ENCODE measurements at regions not wholly inside any gene's neighbourhood (a gene's known extent, or its start where the extent isn't known, plus 50 kb on each side); places are given as distances from the start of the nearest gene placed in this dataset.

GRCh38 chr1:230558324-230558723, 84.0 kb upstream of the COG2 start:
- DNase-seq (ENCODE audit: low read depth) (no peak), FAIRE-seq (no peak)
- Histone ChIP-seq H3K4me2 (ENCODE audit: low read length) (no peak overlapping the region), H4K20me1 (ENCODE audit: insufficient read depth, low read length) (no peaks in the 10 kb centered on the region), H3K9ac (ENCODE audit: low read length) (no peak overlapping the region), H3K4me3 (ENCODE audit: insufficient read depth, low read depth, low read length) (no peak overlapping the region), H3K36me3 (ENCODE audit: insufficient read depth, low read length) (no peaks in the 10 kb centered on the region), H2AFZ (ENCODE audit: low read depth, low read length) (no peak overlapping the region), H3K79me2 (ENCODE audit: insufficient read depth, low read length) (no peaks in the 10 kb centered on the region), H3K9me3 (ENCODE audit: insufficient read depth, low read depth, low read length) (no peaks in the 10 kb centered on the region), H3K4me1 (ENCODE audit: insufficient read depth, low read length) (no peaks in the 10 kb centered on the region), H3K27ac (ENCODE audit: low read depth, low read length) (no peak overlapping the region), H3K27me3 (ENCODE audit: insufficient read depth, low read length) (peaks cover 15% of the 10 kb centered on the region)
- TF ChIP-seq EZH2 (IDR thresholded peaks at IDR 0.05; ENCODE audit: insufficient read depth, low read length) (no peak), CTCF (IDR thresholded peaks at IDR 0.05; ENCODE audit: insufficient read depth, low read depth, low read length) (no peak)
- Mint-ChIP-seq H3K27me3 (ENCODE audit: low read depth, unreplicated experiment) (peaks cover 17% of the 10 kb centered on the region), H3K36me3 (ENCODE audit: low read depth, unreplicated experiment) (no peaks in the 10 kb centered on the region), H3K9me3 (ENCODE audit: unreplicated experiment) (no peaks in the 10 kb centered on the region), H3K4me3 (ENCODE audit: unreplicated experiment) (no peak overlapping the region), H3K4me1 (ENCODE audit: low read depth, unreplicated experiment) (peaks cover 7% of the 10 kb centered on the region), H3K27ac (ENCODE audit: unreplicated experiment) (no peak overlapping the region)

GRCh38 chr1:230556453-230556852, 85.8 kb upstream of the COG2 start:
- H3K4me1 Mint-ChIP-seq (ENCODE audit: low read depth, unreplicated experiment), result peaks cover 7% of the 10 kb centered on the region
- H3K27me3 ChIP-seq (ENCODE audit: insufficient read depth, low read length), result peaks cover 15% of the 10 kb centered on the region
- H4K20me1 ChIP-seq (ENCODE audit: insufficient read depth, low read length), result no peaks in the 10 kb centered on the region
- FAIRE-seq (no peak), DNase-seq (ENCODE audit: low read depth) (no peak)
- no peaks in the 10 kb centered on the region for H3K79me2 ChIP-seq (ENCODE audit: insufficient read depth, low read length)
- no peak for TF ChIP-seq EZH2 (IDR thresholded peaks at IDR 0.05; ENCODE audit: insufficient read depth, low read length)
- TF ChIP-seq CTCF (IDR thresholded peaks at IDR 0.05; ENCODE audit: insufficient read depth, low read depth, low read length), result no peak
- H3K4me3 ChIP-seq (ENCODE audit: insufficient read depth, low read depth, low read length), result no peak overlapping the region
- no peak overlapping the region for H3K4me2 ChIP-seq (ENCODE audit: low read length)
- no peaks in the 10 kb centered on the region for H3K9me3 Mint-ChIP-seq (ENCODE audit: unreplicated experiment)
- H3K9ac ChIP-seq (ENCODE audit: low read length), result no peak overlapping the region
- H2AFZ ChIP-seq (ENCODE audit: low read depth, low read length), result no peak overlapping the region
- H3K27me3 Mint-ChIP-seq (ENCODE audit: low read depth, unreplicated experiment), result peaks cover 12% of the 10 kb centered on the region
- no peak overlapping the region for H3K27ac Mint-ChIP-seq (ENCODE audit: unreplicated experiment)
- H3K9me3 ChIP-seq (ENCODE audit: insufficient read depth, low read depth, low read length), result no peaks in the 10 kb centered on the region
- H3K36me3 ChIP-seq (ENCODE audit: insufficient read depth, low read length), result no peaks in the 10 kb centered on the region
- H3K4me3 Mint-ChIP-seq (ENCODE audit: unreplicated experiment), result no peak overlapping the region
- H3K27ac ChIP-seq (ENCODE audit: low read depth, low read length), result no peak overlapping the region
- no peaks in the 10 kb centered on the region for H3K36me3 Mint-ChIP-seq (ENCODE audit: low read depth, unreplicated experiment)
- H3K4me1 ChIP-seq (ENCODE audit: insufficient read depth, low read length), result no peaks in the 10 kb centered on the region

- Mint-ChIP-seq H3K36me3 (ENCODE audit: low read depth, unreplicated experiment) (no peaks in the 10 kb centered on the region), H3K4me1 (ENCODE audit: low read depth, unreplicated experiment) (peaks cover 7% of the 10 kb centered on the region), H3K9me3 (ENCODE audit: unreplicated experiment) (no peaks in the 10 kb centered on the region), H3K27ac (ENCODE audit: unreplicated experiment) (peak overlapping the region; percentile 41), H3K27me3 (ENCODE audit: low read depth, unreplicated experiment) (peaks cover 11% of the 10 kb centered on the region), H3K4me3 (ENCODE audit: unreplicated experiment) (no peak overlapping the region)
- FAIRE-seq (no peak), DNase-seq (ENCODE audit: low read depth) (no peak)
- no peak for TF ChIP-seq EZH2 (IDR thresholded peaks at IDR 0.05; ENCODE audit: insufficient read depth, low read length)
- TF ChIP-seq CTCF (IDR thresholded peaks at IDR 0.05; ENCODE audit: insufficient read depth, low read depth, low read length), result no peak
- H3K9me3 ChIP-seq (ENCODE audit: insufficient read depth, low read depth, low read length), result no peaks in the 10 kb centered on the region
- H3K27me3 ChIP-seq (ENCODE audit: insufficient read depth, low read length), result peaks cover 16% of the 10 kb centered on the region
- H3K36me3 ChIP-seq (ENCODE audit: insufficient read depth, low read length), result no peaks in the 10 kb centered on the region
- no peaks in the 10 kb centered on the region for H3K79me2 ChIP-seq (ENCODE audit: insufficient read depth, low read length)
- H3K9ac ChIP-seq (ENCODE audit: low read length), result no peak overlapping the region
- H3K4me1 ChIP-seq (ENCODE audit: insufficient read depth, low read length), result no peaks in the 10 kb centered on the region
- H4K20me1 ChIP-seq (ENCODE audit: insufficient read depth, low read length), result no peaks in the 10 kb centered on the region
- no peak overlapping the region for H3K27ac ChIP-seq (ENCODE audit: low read depth, low read length)
- no peak overlapping the region for H3K4me3 ChIP-seq (ENCODE audit: insufficient read depth, low read depth, low read length)
- H2AFZ ChIP-seq (ENCODE audit: low read depth, low read length), result no peak overlapping the region
- no peak overlapping the region for H3K4me2 ChIP-seq (ENCODE audit: low read length)
These were observed 86.5 kb upstream of the COG2 start for GRCh38 chr1:230555814-230556213.
